Fibroblast of upper back skin (primary cell): ENCODE measurements at regions not wholly inside any gene's neighbourhood (a gene's known extent, or its start where the extent isn't known, plus 50 kb on each side); places are given as distances from the start of the nearest gene placed in this dataset.
"Not testable (repeated sequence)": the region's sequence is repeated elsewhere in the genome, so short reads cannot be mapped to it uniquely, and the experiment has no call there.

Source experiments
- DNase-seq: peaks from one replicate; pipeline ENCODE4 v3.0.0-alpha.2; 2013

- peak; percentile 50 for DNase-seq
Observed at GRCh38 chr14:71365361-71365760, 458.1 kb downstream of the PCNX1 start.

- peak; percentile 26 for DNase-seq
Observed at GRCh38 chr14:71366861-71367260, 459.6 kb downstream of the PCNX1 start.

- peak; percentile 75 for DNase-seq
Observed at GRCh38 chr14:71371711-71372396, 464.6 kb downstream of the PCNX1 start.

DNA sequence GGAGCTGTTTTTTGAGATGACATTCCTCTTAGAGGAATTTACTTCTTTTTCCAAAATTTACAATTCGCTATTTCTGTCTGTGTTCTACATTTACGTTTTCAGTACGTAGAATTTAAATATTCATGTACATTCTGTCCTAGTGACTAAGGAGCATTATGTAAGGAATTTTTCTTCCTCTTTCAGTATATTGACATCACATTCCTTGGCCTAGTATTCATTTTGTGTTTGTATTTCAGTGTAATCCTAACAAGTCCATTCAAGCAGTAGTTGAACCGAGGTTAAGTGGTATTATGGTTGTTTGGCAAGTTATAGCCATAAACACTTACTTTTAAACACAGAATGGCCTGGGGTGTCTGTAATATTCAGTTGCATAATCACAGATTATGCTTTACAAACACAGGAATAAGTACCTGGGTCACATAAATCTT, 465.2 kb downstream of the PCNX1 start:
- peak; percentile 83 for DNase-seq

DNA sequence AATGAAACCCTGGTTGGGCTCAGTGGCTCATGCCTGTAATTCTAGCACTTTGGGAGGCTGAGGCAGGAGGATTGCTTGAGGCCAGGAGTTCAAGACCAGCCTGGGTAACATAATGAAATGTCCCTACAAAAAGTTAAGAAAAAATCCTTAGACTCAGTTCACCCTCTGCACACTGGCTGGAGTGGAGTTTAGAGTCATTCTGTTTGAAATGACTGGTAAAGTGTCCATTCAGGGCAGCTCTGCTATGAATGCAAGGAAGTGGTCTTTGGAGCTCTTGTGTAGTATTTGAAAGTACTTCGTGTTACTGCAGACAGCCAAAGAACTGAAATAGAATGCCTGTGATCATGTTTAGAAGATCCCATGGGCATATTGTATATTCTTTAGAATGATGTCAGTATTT, 466.5 kb downstream of the PCNX1 start:
- DNase-seq = no peak

- DNase-seq = no peak
Observed at GRCh38 chr14:71374989-71375388, 467.7 kb downstream of the PCNX1 start.

DNA sequence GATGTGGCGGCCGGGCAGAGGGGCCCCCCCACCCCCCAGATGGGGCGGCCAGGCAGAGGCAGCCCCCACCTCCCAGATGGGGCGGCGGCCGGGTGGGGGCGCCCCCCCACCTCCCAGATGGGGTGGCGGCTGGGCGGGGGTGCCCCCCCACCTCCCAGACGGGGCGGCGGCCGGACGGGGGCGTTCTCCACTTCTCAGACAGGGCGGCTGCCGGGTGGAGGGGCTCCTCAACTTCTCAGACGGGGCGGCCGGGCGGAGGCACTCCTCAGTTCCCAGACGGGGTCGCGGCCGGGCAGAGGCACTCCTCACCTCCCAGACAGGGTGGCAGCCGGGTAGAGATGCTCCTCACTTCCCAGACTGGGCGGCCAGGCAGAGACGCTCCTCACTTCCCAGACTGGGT, 469.8 kb downstream of the PCNX1 start:
- DNase-seq = no peak

DNA sequence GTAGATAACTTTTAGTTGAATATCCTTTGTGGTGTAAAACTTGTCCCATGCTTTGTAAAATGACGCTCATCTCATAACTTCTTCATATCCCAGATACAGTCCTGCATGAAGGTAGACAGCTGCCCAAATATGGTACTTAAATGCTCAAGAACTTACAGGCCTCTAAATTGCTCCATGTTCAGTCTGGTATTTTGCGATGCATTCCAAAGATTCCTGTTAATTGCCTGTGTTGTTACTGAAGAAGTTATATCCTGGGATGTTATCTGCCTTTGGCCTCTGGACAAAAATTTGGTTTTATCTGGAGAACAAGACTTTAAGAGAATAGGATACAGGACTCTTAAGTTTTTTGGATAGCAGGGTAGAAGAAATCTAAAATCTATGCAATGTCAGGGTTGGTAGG, 473.0 kb downstream of the PCNX1 start:
- peak; percentile 92 for DNase-seq

DNA sequence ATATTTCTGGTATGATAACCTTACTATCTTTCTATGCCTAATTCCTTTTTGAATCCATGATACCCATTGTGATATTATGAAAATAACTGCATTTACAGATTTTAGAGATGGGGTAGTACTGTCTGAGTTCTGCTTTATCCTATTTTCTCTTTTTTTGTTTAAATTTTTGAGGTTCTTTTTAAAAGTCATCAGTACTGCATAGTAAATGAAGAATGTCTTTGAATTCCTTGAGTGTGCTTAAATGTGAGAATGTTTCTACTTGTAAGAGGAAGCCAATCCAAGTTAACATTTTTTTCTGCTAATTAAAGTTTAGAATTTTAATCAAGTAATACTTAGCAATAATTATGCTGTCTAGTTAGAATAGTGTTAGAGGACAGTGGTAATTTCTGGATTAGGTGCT, 474.6 kb downstream of the PCNX1 start:
- DNase-seq = no peak

DNA sequence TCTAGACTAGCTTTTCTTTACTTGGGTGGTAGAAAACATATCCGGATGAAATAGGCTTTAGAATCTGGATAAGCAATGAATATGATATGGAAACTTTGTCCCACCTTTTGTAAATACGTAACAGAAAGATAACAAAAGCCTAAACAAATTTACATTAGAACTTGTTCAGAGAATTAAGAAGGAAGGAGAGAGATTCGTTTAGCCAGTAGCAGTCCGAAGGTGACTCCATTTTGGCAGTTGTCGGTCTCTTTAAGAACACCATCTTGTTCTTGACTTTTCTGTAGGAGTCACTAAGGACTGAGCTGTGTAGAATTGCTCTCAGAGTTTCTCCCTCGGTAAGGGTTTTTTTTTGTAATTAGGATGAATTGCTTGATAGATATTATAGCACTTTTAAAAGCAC, 475.1 kb downstream of the PCNX1 start:
- no peak for DNase-seq

GRCh38 chr14:71383510-71383909, 476.3 kb downstream of the PCNX1 start:
- no peak for DNase-seq

- no peak for DNase-seq
Observed at GRCh38 chr14:71384007-71384845, 477.0 kb downstream of the PCNX1 start.

DNA sequence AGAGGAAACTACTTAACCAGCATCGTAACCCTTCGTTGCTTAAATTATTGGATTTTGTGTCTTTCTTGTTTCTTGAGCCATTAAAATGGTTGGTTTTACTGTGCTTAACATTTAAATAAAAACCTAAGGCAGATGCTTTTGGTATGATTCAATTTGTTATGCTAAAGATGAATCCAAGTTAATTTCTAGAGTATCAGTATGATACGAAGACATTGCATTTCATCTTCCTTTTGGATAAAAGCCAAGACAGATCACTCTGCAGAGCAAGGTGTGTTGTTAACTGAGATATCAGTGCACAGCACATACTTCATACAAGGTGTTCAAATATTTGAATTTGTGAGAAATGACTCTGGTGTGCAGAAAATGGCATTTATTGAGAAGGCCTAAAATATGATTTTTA, 480.5 kb downstream of the PCNX1 start:
- no peak for DNase-seq

GRCh38 chr14:71388336-71388735, 481.1 kb downstream of the PCNX1 start:
- no peak for DNase-seq

GRCh38 chr14:71388862-71389261, 481.6 kb downstream of the PCNX1 start:
- no peak for DNase-seq

DNA sequence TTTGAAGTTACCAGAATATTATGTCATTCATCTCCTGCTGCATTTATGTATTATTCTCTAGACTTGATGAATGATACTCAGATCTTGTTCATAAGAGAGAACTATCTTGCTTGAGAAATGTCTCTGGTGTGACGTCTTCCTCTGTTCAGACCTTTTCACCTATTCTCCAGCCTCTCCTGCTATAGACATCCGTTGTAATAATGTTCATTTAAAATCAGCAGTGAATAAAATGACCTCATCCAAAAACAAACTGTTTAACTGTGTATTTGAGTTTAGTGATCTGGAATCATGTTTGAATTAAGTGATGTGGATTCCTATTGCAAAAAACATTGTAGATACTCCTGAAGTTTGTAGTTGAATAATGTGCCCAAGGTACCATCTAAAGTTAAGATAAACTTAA, 487.1 kb downstream of the PCNX1 start:
- no peak for DNase-seq

- DNase-seq = peak; percentile 45
Observed at GRCh38 chr14:71395151-71395604, 487.9 kb downstream of the PCNX1 start.

GRCh38 chr14:71395636-71396035, 488.4 kb downstream of the PCNX1 start:
- no peak for DNase-seq

DNA sequence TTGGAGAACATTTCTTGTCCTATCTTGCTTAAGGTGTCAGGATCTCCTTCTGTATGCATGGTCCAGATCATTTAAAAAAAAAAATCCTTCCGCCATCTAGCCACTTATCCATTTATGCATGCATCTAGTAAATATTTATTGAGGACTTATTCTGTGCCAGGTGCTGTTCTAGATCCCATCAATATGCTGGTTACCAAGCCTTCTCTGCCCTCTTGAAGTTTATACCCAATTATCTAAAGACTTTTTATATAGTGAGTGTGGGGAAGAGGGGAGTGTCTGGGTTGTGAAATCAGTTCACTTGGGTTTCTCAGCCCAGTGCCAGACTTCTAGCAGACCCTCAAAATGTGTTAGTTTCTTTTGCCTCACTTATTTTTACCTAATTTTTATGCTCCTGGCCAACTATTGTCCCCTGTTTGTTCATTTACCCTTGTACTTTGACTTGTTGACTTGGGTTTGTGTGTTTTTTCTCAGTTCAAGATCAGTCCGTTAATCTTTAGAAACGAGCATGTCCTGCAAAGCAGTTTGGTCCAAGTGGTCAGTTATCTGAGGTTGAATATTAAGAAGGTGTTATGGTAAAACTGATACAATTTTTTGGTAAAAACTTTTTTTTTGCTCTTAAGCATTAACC, 488.9 kb downstream of the PCNX1 start:
- no peak for DNase-seq

- DNase-seq = peak; percentile 53
Observed at GRCh38 chr14:71397371-71397770, 490.1 kb downstream of the PCNX1 start.

- DNase-seq = no peak
Observed at GRCh38 chr14:71398450-71398849, 491.2 kb downstream of the PCNX1 start.

DNA sequence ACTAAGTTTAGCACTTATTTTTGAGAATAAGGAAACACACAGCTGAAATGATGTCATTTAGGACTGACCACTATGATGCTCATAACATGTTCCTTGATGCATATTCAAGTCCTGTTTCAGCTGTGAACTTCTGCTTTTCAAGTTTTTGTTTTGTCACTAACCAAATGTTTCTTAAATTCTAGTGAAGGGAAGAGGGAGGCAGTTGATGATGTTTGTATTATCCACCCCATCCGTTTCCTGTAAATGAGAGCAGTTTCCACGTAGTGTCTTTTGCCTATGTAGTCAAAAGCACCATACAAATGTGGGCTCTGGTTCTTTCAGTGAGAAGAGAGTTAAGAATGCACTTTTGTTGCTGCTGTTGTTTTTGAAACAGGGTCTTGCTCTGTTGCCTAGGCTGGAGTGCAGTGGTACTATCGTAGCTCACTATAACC, 491.8 kb downstream of the PCNX1 start:
- DNase-seq = no peak

- DNase-seq = peak; percentile 51
Observed at GRCh38 chr14:71400871-71401321, 493.6 kb downstream of the PCNX1 start.

DNA sequence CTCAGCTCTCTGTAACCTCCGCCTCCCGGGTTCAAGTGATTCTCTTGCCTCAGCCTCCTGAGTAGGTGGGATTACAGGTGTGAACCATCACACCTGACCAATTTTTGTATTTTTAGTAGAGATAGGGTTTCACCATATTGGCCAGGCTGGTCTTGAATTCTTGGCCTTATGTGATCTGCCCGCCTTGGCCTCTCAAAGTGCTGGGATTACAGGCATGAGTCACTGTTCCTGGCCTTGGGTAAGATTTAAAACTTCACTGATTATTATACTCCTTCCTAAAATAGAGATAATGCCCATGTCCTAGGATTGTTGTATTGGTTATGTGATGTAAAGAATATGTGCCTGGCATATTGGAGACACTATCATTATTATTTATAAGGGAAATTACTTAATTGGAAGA, 495.2 kb downstream of the PCNX1 start:
- not testable (repeated sequence) for DNase-seq
